NCI-H774 (cell line): ENCODE measurements at regions not wholly inside any gene's neighbourhood (a gene's known extent, or its start where the extent isn't known, plus 50 kb on each side); places are given as distances from the start of the nearest gene placed in this dataset.
"Not testable (repeated sequence)": the region's sequence is repeated elsewhere in the genome, so short reads cannot be mapped to it uniquely, and the experiment has no call there.

Experiments
- DNase-seq: peaks from one replicate; lab custom pipeline; 2025; lab: John Stamatoyannopoulos, UW

DNA sequence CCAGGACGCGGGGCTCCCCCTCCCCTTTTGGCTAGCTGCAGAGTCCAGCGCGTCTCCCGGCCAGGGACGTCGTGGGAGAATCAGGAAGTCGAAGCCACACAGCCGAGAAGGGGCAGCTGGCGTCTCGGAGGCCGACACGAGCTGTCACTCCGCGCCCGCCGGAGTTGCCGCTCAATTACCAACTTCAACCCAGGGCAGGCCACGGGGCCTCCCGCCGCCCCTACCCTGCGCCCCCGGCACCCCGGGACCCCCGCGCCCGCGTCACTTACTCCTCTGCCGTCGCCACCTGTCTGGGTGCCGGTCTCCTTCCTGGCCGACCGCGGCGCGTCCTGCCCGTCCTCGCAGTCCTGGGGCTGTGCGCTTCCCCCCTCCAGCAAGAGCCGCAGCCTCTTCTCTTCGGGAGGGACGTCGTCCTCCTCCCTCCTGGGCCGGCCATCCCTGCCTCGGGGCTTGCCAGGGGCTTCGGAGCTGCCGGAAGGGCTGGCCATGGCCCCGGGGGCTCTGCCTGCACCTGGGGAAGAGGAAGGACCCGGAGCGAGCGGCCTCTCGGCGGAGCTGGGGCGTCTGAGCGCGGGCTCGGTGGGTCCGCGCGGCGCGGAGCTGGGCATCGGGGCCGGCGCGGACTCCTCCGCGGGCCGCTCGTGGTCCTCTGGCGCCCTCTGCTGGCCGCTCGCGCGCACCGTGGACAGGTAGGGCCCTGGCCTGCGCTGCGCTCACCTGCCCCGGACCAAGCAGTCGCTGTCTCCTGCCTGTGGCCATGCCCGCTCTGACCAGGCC is 65.6 kb upstream of the CLEC6A start:
- DNase-seq, result not testable (repeated sequence)

DNA sequence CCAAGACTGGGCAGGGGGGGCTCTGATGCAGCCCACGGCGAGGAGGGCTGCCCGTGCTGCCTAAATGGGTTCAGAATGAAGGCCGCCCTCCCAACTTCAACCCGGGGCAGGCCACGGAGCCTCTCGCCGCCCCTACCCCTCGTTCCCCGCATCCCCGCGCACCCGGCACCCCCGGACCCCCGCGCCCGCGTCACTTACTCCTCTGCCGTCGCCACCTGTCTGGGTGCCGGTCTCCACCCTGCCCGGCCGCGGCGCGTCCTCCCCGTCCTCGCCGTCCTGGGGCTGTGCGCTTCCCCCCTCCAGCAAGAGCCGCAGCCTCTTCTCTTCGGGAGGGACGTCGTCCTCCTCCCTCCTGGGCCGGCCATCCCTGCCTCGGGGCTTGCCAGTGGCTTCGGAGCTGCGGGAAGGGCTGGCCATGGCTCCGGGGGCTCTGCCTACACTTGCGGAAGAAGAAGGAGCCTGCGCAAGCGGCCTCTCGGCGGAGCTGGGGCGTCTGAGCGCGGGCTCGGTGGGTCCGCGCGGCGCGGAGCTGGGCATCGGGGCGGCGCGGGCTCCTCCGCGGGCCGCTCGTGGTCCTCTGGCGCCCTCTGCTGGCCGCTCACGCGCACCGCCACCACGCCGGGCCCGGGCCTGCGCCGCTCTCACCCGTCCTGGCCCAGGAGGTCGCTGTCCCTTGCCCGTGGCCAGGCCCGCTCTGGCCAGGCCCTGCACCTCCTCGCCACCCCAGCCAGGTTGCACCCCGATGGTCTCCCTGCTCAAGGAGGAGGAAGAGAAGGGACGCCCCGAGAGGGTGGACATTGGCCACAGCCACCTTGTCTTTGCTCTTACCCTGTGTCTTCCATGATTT is 59.3 kb upstream of the CLEC6A start:
- peak; percentile 32 for DNase-seq

DNA sequence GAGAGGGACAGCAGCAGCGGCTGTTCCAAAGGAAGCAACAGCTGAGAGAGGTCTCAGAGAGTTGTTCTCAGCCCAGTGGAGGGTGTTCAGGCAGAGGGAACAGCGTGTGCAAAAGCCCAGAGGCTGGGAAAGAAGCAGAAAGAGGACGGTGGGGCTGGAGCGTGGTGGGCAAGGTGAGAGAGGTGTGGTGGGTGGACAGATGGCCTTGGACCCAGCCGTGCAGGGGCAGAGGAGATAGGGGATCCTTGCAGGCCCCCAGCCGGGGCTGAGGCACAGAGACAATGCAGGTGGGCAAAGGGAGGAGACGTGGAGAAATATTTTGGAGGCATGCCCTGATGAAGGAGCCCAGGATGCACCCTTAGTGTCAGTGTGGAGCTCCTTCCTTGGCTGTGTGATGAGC is 58.4 kb upstream of the CLEC6A start:
- DNase-seq, result not testable (repeated sequence)

DNA sequence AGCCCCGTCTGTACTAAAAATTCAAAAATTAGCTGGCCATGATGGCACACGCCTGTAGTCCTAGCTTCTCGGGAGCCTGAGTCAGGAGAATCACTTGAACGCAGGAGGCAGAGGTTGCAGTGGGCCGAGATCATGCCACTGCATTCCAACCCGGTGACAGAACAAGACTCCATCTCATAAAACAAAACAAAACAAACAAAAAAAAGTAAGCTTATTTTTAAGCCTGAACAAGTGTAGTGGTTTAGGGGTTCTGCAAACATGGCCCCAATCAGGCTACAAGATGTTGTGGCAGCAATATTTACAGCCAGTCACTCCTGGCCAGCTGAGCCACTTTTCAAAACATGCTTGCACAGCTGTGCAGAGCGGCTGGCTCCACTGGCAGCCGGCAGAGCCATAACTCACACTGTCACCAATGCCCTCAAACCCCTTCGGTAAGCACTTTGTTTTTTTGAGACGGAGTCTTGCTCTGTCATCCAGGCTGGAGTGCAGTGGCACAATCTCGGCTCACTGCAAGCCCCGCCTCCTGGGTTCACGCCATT is 56.2 kb upstream of the CLEC6A start:
- not testable (repeated sequence) for DNase-seq

DNA sequence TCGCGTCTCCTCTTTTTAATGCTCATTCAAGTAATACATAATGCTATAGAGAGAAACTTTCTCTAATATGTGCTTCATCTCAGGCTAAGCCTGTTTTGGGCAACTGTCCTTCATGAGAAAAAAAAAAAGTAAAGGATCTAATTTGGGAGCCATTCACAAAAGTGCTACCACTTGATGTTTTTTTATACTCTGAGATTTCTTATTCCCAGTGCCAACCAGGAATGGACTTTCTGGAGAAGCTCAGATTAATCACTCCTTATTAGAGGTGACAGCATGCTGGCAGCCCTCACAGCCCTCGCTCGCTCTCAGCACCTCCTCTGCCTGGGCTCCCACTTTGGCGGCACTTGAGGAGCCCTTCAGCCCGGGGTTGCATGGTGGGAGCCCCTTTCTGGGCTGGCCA is 51.9 kb upstream of the CLEC6A start:
- DNase-seq, result not testable (repeated sequence)

DNA sequence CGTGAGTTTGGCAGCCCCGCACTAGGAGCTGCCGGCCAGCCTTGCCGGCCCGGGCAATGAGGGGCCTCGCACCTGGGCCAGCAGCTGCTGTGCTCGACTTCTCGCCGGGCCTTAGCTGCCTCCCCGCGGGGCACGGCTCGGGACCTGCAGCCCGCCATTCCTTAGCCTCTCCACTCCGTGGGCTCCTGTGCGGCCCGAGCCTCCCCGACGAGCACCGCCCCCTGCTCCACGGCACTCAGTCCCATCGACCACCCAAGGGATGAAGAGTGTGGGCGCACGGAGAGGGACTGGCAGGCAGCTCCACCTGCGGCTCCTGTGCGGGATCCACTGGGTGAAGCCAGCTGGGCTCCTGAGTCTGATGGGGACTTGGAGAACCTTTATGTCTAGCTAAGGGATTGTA is 51.4 kb upstream of the CLEC6A start:
- DNase-seq, result not testable (repeated sequence)
